Midbrain (tissue), 1 donor: ENCODE measurements at regions not wholly inside any gene's neighbourhood (a gene's known extent, or its start where the extent isn't known, plus 50 kb on each side); places are given as distances from the start of the nearest gene placed in this dataset.
"Not testable (repeated sequence)": the region's sequence is repeated elsewhere in the genome, so short reads cannot be mapped to it uniquely, and the experiment has no call there.

Source experiments
- DNase-seq: peaks from one replicate; lab custom pipeline; 2025; lab: John Stamatoyannopoulos, UW

GRCh38 chr12:88816201-88816600 is 235.9 kb upstream of the KITLG start:
- no peak for DNase-seq

DNA sequence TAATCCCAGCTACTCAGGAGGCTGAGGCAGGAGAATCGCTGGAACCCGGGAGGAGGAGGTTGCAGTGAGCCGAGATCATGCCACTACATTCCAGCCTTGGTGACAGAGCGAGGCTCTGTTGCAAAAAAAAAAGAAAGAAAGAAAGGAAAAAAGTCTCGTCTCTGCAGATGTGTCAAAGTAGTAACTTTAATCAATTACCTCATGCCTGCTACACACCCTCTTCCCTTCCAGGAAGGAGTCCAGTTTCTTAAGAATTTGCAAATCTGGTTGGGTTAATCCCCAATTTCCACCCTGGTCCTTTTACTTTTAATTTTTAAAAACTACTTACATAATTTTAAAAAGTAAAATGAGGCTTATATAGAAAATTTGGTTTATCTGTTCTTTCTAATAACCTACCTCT is 234.5 kb upstream of the KITLG start:
- no peak for DNase-seq

DNA sequence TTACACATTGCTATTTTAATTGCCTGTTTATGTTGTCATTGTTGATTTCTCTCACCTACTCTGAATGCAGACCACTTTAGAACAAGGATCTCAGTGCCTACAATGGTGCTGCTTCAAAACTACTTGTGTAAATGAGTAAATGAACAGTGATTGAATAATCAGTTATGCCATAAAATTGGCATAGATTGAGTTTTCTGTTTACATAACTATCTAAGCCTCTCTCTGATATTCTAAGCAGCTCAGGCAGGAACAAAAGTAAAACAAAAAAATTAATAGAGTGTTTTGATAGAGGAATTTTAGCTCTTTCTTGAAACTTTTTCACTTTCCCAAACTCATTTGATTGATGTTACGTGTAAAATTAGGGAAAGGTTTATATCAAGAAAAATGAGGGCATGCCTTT is 232.3 kb upstream of the KITLG start:
- no peak for DNase-seq

DNA sequence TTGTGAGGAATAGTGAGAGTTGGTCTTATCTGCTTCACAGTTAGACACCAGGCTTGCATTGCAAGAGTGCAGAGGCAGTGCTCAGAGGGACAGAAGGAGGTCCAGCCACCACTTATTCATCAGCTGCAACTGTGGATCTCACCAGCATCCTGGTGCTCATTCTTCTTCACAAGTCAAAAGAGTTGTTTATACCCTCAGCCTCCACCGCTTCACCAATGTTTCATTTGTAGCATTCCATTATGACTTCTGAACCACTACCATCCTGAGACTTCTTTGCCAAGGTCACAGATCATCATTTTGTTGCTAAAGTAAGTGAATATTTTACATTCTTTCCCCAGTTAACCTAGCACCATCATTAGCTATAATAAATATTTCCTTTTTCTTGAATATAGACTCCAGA is 230.5 kb upstream of the KITLG start:
- DNase-seq: no peak

GRCh38 chr12:88809841-88810240 is 229.6 kb upstream of the KITLG start:
- DNase-seq: not testable (repeated sequence)

DNA sequence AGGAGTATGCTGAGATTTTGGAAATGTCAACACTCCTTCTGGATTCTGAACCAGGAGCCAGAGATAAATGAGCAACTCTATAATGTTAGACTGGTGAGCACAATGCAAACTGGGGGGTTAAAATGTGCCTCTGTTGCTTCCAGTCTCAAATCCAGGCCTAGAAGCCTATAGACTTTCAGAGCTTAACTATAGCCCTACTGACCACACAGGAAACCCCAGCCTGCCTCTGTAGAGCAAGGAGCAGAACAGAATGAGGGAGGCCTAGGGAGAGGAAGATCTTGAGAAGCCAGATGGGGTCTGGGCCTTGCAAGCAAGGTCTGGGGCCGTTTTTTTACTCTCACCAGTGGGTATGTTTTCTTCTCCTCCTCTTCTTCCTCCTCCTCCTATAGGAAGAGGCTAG is 225.4 kb upstream of the KITLG start:
- DNase-seq: no peak

DNA sequence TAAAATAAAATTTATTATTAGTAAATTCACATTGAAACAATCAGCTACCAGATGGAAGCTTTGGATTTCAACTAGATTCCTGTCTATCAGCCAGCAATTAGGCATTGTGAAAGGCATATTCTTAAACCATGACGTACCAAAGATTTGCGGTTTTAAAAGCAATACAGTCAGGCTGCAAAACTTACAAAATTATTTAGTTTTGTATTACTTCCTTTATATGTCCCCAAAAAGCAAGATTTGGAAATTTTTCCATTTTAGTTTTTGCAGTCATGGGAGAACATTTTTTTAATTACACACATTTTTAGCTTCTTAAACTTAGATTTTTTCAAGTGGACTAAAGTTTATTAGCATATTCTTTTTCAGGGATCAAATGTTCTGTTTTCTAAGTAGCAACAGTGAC is 225.0 kb upstream of the KITLG start:
- DNase-seq: no peak

GRCh38 chr12:88802096-88802706 is 221.9 kb upstream of the KITLG start:
- DNase-seq: no peak

- DNase-seq: no peak
Observed at GRCh38 chr12:88801227-88802095, 221.2 kb upstream of the KITLG start.

GRCh38 chr12:88793096-88793495 is 212.8 kb upstream of the KITLG start:
- DNase-seq: no peak

DNA sequence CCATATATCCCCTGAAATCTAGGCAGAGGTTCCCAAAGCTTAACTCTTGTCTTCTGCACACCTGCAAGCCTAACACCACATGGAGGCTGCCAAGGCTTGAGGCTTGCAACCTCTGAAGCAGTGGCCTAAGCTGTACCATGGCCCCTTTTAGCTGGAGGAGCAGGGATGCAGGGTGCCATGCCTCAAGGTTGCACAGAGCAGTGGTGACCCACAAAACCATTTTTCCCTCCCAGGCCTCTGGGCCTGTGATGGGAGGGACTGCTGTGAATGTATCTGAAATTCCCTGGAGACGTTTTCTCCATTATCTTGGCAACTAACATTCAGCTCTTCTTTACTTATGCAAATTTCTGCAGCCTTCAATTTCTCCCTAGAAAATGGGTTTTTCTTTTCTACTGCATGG is 210.0 kb upstream of the KITLG start:
- DNase-seq: no peak

DNA sequence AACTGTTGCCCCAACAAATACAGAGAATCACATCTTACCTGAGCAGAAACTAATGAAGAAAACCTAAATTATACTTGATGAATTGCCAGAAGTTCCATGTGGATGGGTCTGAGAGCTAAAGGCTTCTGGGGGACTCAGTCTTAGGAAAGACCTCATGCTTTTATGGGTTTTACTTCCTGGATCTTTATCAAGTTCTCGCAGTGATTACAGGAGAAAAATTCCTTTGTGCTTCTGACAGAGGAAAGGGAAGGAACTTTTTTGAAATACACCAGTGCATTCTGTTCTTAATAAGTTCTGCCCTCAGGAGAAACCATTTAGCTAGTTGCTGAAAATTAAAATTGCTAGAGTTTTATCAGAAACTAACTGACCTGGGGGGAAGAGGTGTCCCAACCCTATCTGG is 203.9 kb upstream of the KITLG start:
- DNase-seq: no peak

GRCh38 chr12:88782351-88782750 is 202.1 kb upstream of the KITLG start:
- no peak for DNase-seq

DNA sequence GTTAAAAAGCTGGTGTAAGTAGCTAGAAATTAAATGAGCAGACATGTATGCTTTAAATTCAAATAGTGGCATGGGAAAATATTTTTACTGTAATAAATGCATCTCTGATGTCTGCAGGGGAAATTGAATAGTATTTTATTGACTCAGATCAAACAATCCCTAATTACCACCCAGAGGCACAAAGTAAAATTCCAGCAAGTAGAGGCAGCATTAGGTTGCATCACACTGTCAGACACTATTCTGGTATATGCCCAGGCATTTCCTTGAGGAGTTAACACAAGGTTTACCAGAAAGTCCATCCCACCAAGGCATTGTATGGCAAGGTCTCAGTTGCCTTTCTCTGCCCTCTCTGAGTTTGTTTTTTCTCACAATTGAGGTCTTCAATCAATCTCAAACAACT is 201.6 kb upstream of the KITLG start:
- DNase-seq: no peak

DNA sequence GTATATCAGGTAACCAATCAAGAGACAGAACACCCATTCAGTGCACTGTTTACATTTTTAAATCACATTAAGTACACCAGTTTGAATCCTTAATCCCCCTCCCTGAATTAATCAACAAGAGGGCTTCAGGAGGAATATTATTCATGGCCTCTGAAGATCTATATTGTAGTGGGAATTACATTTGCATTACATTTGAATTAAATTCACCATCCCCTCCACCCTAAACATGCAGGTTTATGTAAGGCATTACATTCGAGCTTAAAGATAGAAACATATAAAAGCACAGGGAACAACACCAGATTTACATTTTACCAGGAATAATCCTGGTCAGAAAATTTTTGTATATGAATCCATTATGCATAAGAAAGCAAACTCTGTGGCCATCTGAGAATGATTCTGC is 197.8 kb upstream of the KITLG start:
- DNase-seq: no peak

DNA sequence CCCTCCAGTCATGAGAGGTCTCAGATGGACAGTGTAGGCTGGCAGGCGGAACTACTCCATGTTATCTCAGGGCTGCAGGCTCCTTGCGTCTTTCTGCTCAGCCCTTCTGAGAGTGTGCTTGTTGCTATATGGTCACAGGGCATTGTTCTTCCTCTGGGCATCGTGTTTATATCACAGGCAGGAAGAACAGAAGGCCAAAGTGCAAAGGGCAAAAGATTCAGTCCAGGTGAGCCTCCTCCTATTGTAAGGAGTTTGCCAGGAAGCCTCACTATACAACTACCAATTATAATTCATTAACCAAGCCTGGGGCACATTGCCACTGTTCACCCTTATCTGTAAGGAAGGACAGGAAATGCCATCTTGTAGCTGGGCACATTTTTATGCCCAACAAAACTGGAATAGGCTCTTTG is 195.5 kb upstream of the KITLG start:
- DNase-seq: no peak

- DNase-seq: no peak
Observed at GRCh38 chr12:88767699-88768098, 187.4 kb upstream of the KITLG start.

DNA sequence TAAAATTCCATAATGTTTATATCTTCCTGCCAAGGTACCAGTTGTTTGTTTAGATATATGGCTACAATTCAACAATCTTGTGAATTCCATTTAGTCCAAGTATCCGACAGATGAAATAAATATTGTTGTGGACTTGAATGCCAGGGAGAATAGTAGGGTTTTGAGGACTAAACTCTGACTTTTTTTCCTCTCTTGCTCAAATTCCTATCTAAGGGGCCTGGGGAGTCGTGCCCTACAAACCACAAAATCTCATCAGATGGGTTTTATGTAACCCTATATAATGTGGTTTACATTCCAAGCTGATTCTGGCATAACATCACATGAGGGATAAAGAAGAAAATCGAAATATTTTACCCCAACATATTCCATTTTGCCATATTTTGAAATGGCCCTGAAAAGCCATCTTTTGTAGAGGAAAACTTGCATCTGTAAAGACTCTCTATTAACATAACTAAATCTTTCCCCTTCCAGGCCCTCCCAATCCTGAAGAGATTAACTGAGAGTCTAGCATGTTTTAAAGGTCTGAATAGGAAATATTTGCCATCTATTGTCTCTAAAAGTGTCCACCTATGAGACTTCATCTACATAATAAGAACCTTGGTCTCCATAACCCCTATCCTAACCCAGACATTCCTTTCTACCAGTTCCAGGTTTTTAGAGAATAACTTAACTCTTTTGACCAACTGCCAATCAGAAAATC is 184.7 kb upstream of the KITLG start:
- DNase-seq: no peak

DNA sequence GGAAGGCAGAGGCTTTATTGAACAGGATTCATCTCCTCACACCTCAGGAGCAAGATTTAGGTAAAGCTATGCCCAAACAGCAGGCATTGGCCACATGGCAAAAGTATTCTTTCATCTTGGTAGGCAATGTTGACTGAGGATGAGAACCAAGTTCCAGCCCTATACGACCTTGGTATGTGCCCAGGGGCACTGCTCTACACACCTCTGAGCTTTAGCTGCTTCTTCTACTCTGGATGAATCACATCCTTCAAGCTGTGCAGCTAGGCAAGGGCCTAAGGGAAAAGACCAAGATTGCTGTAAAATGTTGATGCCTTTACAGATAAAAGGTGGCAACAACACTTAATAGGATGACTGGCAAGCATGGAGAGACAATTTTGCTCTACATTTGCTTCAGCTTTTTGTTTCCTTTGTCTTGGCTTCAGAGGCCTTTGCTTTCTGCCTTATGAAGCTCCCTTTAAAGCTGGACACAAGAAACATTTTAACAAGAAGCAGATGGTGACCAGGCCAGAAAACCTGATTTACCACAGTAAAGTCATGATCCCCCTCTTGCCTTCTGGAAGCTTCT is 183.3 kb upstream of the KITLG start:
- no peak for DNase-seq

- no peak for DNase-seq
Observed at GRCh38 chr12:88758176-88758575, 177.9 kb upstream of the KITLG start.

DNA sequence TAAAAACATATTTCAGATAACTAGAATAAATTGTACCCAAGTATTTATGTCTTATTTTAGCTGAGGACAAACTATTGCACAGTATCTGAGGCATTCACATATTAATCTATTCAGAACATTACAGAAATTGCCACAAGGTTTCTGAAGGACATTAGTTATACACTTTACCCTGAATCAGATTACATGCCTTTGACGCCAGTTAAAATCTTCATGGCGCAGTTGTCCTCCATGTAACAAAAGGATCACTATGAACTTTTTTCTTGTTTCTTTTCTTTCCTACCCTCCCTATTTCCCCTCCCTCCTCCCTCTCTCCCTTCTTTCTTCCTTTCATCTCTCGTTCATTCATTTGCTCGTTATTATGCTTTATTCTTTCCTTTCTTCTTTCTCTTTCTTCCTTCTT is 176.6 kb upstream of the KITLG start:
- DNase-seq: no peak

GRCh38 chr12:88756153-88756552 is 175.9 kb upstream of the KITLG start:
- no peak for DNase-seq

GRCh38 chr12:88753707-88754106 is 173.4 kb upstream of the KITLG start:
- DNase-seq: no peak
